ENCODE measurements at regions not wholly inside any gene's neighbourhood (a gene's known extent, or its start where the extent isn't known, plus 50 kb on each side); places are given as distances from the start of the nearest gene placed in this dataset.

DNA sequence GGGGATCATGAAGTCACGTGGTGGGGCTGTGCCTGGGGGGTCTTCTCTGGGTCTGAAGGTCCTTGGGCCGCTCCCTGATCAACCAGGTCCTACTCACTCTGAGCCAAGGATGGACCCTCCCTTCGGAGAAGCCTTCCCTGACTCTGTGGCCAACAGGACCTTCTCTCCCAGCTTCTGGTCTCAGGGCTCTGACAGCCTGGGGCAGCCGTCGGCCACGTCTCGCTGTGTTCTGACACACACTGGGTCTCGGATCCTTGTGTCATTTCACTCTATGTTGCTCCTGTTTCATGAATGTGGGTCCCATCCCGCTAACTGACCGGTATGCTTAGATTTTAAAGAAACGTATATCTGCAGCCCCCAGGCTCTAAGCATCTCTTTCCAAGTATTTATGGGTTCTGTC, 256.1 kb downstream of the ENGASE start:
- intact Hi-C loops (cut with micrococcal nuclease; ENCODE audit: unreplicated experiment) (no loop called here), in situ Hi-C loops (cut with HindIII; ENCODE audit: extremely low pct_ligation_motif_present, low pct_unique_long_range_greater_than_20kb) (no loop called here)
- Histone ChIP-seq H3K27ac (ENCODE audit: extremely low read length, insufficient read depth, low read length) (no peak overlapping the region), H3K9ac (ENCODE audit: insufficient read depth, low read depth, low read length) (no peak overlapping the region), H3K79me2 (ENCODE audit: insufficient read depth, low read length) (no peaks in the 10 kb centered on the region), H3K4me1 (ENCODE audit: insufficient read depth, low read length) (no peaks in the 10 kb centered on the region), H3K27me3 (ENCODE audit: control insufficient read depth in 1 of 2, insufficient read depth in 2 of 2, low read length in 2 of 2) (peaks cover 2 to 85% of the 10 kb centered on the region in 2 experiments; a peak in 4 of 5 replicates), H3K9me3 (ENCODE audit: low read length) (no peaks in the 10 kb centered on the region), H3K4me2 (ENCODE audit: low read depth, low read length) (no peak overlapping the region), H3K4me3 (replicated peaks in 1 of 3; ENCODE audit: insufficient read depth in 1 of 3, low read depth in 2 of 3, low read length in 3 of 3) (no peak overlapping the region), H4K20me1 (ENCODE audit: insufficient read depth, low read length) (no peaks in the 10 kb centered on the region; the same call in 1 of the 2 replicates), H2AFZ (ENCODE audit: low read length) (no peak overlapping the region), H3K36me3 (replicated peaks in 1 of 2; ENCODE audit: control insufficient read depth in 1 of 2, insufficient read depth in 2 of 2, low read length in 2 of 2) (no peaks in the 10 kb centered on the region)
- DNase-seq (ENCODE audit: low spot score) (no peak), FAIRE-seq (no peak), ATAC-seq (no peak)
- WGBS (ENCODE audit: low lambda C conversion rate): 5% methylated on average over 10 of the region's 11 CpGs
- CTCF ChIA-PET (ENCODE audit: low intra/inter-chr PET ratio, low total read pairs): no interaction called here
- TF ChIP-seq ZNF10 (CRISPR knock-in tag; IDR thresholded peaks at IDR 0.05; ENCODE audit: borderline replicate concordance, low read depth) (no peak), HMG20A (CRISPR knock-in tag; IDR thresholded peaks at IDR 0.05; ENCODE audit: borderline replicate concordance) (no peak), TBP (CRISPR knock-in tag; IDR thresholded peaks at IDR 0.05) (no peak), CHD2 (IDR thresholded peaks at IDR 0.05; ENCODE audit: low read depth, low read length) (no peak), ZHX1 (CRISPR knock-in tag; IDR thresholded peaks at IDR 0.05; ENCODE audit: low read depth) (no peak)
- TF ChIP-seq, protein P1, sequence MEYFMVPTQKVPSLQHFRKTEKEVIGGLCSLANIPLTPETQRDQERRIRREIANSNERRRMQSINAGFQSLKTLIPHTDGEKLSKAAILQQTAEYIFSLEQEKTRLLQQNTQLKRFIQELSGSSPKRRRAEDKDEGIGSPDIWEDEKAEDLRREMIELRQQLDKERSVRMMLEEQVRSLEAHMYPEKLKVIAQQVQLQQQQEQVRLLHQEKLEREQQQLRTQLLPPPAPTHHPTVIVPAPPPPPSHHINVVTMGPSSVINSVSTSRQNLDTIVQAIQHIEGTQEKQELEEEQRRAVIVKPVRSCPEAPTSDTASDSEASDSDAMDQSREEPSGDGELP (IDR thresholded peaks at IDR 0.05; ENCODE audit: borderline replicate concordance, low read depth): no peak
- no TSS peak for BruUV-seq (replicated peaks)
- POLR2A ChIA-PET: no interaction called here

Measured in HepG2 (cell line).